HG02840 (cell line): ENCODE measurements at regions not wholly inside any gene's neighbourhood (a gene's known extent, or its start where the extent isn't known, plus 50 kb on each side); places are given as distances from the start of the nearest gene placed in this dataset.
"Not testable (repeated sequence)": the region's sequence is repeated elsewhere in the genome, so short reads cannot be mapped to it uniquely, and the experiment has no call there.

Experiments used
- ATAC-seq: cut with Tn5 transposase; IDR thresholded peaks from one replicate; pipeline ENCODE4 v1.9.1; 2021; ENCODE audit warnings: mild to moderate bottlenecking, moderate library complexity, moderate number of reproducible peaks; ENCODE audit not compliant: unreplicated experiment, low FRiP score

DNA sequence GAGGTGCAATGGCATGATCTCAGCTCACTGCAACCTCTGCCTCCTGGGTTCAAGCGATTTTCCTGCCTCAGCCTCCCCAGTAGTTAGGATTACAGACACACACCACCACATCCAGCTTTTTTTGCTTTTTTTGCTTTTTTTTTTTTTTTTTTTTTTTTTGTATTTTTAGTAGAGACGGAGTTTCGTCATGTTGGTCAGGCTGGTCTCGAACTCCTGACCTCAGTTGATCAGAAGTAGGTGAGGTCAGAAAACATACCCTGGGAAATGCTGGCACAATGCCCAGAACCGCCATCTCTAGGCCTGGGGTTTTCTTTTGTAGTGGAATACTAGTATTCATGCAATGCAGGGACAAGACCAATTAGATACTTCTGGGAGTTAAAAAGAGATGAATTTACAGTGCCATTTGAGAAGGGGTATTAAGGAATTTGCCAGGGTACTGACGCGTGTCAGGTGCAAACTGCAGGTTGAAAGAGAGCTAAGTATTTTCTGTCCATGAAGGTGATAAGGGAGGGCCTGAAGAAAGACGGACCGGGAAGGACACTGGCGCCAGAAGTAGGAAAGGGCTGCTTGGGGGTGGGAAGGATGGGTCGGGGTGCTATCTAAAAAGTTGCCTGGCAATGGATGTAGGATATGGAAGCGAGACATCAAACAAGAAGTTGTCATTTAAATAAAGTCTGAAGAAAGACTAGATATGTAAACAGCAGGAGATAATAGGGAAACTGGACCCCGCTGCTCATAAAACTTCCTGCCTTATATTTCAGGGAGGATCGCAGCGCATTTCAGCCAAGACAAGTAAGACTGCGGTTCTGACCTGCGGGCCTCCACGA, 95.8 kb downstream of the PPIAL4G start:
- ATAC-seq: not testable (repeated sequence)

DNA sequence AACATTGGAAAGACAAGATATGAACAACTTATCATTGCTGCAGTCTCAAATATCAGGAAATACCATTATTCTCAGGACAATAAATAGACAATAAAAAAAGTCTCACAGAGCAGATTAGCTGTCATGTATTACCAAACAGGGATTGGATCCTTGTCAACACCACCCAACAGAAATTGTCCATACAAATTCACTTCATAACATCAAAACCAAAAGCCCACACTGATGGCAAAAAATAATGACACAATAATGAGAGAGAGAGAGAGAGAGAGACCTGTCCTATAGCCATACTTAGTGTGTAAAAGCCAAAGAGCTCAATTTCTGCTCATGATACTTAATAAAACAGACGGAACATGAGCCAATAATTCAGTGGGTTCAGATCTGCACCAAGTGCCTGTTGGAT, 96.5 kb downstream of the PPIAL4G start:
- ATAC-seq: no peak

DNA sequence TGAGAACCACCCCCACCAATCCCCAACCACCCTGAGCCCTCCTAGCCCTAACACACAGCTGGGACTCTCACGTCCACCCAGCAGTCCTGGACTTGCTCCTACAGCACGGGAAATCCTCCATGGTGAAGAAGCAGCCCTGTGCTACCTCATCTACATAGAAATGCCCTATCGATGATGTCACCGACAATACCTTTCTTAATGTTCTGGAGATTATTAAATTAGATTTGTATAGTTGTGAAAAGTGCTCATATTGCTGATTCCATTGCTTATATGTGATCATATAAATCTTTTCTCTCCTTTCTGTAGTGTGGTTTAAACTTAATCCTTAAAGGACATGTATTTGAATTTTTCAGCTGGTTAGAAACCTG, 97.1 kb downstream of the PPIAL4G start:
- ATAC-seq: not testable (repeated sequence)

DNA sequence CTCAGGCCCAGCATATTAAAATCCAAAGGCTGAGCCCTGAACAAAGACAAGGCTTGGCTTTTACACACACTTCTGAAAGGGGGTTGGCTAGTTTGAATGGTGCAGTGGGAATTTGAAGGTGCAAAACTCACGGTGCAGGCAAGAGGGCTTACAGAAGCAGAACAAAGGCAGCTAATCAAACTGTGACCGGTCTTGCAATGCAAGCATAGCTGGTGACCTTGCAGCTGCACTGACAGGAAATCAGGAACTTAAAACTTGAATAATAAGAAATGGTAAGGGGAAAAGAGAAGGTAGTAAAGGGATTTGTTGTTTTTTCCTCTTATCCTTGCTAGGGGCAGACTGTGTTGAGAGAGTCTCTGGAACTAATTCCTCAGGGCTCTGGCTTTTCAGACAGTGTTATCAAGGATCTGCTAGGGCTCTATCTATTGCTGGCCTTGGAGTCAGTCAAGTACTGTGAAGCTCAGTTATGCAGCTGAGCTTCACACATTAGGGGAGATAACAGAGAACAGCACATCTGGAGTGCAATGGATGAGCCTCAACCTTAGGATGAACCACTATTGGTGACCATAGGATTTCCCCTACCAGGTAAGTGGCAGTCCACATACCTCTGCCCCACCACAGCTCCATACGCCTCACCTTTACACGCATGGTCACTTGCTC, 97.6 kb downstream of the PPIAL4G start:
- ATAC-seq: no peak

DNA sequence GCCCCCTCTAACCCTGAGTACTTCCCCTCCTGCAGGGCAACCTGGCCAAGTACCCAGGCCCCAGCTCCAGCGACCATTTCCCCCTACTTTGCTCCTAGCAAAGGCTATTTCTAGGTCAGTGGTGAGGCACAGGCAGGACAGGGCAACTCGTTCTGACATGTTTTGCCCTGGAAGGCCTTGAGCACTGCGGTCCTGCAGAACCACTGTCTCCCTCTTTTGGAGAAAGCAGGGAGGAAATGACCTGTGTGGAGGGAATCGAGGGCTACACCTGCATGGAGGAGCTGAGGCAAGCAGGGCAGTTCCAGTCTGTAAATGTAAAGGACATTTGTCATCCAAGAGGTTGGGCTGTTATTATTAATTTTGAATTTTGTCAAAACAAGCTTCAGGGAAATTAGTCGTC, 99.1 kb downstream of the PPIAL4G start:
- ATAC-seq: no peak

DNA sequence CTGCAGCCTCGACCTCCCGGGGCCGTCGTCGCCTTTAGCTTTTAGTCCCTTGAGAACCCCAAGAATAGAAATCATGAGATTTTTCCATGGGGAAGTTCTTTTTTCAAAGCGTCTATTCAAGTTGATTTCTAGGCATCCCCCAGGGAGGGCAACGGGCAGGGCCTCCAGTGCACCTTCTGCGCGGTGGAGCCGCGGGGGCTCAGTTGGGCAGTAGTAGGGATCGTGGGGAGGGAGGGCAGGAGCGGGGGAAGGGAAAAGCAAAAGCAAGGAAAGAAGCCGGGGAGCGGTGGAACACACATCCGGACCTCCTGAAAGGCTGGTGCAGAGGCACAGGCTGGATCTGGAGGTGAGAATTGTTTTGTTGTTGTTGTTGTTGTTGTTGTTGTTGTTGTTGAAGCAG, 103.4 kb downstream of the PPIAL4G start:
- ATAC-seq: no peak

DNA sequence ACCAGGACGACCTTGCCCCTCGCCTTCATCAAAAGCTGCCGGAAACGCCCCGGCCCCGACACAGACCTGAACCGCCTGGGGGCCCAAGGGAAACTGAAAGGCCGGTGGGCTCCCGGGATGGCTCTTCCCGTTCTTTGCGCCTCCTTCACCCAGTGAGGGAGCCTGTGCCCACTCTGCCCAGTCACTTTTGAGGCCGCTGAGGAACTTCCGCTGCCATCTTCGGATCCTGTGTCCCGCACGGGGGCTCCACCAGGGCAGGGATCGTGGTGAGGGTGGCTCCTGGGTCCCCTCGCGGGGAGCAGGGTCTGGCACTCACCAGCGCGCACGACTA, 104.0 kb downstream of the PPIAL4G start:
- no peak for ATAC-seq

DNA sequence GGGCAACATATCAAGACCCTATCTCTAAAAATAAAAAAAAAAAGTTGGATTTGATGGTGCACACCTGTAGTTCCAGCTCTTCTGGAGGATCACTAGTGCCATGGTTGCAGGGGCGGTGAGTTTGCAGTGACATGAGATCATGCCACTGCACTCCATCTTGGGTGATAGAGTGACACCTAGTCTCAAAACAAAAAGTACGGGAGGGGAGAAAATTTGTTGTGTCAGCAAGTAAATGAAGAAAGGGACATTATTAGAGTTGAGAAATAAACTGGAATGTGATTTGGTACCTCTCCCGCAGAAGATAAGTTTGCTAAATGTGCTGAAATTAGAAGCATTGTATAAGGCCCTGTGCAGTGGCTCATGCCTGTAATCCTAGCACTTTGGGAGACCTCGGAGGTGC, 105.1 kb downstream of the PPIAL4G start:
- ATAC-seq: not testable (repeated sequence)

DNA sequence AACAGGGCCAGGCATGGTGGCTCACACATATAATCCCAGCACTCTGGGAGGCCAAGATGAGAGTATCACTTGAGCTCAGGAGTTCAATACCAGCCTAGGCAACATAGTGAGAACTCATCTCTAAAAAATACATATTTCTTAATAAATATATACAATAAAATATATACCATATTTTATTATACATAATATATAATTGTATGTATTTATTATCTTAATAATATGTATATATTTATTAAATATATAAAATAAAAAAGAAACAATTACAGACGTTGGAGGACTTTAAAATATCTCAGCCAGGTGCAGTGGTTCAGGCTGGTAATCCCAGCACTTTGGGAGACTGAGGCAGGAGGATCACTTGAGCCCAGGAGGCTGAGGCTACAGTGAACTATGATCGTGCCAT, 106.1 kb downstream of the PPIAL4G start:
- not testable (repeated sequence) for ATAC-seq

DNA sequence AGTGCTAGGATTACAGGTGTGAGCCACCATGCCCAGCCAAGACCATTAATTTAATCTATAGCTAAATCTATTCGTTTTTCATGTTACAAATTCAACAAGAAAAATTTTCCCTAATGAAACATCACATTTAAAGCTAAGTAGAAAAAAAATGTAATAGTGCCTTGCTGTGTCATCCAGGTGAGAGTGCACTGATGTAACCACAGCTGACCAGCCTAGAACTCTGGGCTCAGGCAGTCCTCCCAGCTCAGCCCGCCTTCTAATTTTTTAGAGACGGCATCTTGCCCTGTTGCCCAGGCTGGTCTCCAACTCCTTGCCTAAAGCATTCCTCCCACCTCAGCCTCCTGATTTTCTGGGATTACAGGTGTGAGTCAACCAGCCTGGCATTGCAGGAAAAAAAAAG, 109.0 kb downstream of the PPIAL4G start:
- no peak for ATAC-seq

DNA sequence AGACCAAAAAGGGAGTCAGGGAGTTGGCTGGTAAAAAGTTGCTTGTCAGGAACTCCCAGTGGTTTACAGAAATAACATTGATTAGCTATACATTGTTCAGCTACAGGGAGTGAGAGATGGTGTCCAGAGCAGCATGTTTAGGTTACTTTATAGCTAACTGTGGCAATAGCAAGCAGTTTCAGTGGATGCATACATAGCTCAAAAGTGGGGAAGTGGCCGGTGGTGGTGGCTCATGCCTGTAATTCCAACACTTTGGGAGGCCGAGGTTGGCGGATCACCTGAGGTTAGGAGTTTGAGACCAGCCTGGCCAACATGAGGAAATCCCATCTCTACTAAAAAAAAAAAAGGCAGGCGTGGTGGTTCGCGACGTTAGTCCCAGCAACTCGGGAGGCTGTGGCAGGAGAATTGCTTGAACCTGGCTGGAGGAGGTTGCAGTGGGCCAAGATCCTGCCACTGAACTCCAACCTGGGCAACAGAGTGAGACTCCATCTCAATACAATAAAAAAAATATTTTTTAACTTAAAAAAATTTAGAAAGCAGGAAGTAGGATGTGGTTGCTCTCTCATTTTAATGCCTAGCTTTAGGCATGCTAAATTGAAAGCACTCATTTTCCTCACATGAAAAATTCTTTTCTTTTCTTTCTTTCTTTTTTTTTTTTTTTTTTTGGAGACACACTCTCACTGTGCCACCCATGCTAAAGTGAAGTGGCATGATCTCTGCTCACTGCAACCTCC, 109.7 kb downstream of the PPIAL4G start:
- ATAC-seq: no peak

DNA sequence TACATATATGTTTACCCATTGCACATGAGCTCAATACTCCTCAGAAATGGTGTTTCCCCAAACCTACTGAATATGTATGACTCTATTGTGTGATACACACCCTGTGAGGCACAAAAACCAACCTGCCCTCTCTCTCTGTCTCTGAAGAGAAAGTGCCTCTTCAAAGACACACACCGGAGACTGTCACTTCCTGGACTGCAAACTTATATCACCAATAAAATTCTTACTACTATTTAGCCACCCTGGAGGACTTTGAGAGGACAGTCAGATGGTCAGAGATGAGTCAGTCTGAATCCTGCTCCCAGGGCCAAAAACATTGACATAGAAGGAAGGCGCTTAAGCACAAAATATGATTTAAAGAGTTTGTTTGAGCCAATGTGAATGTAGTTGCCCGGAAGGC, 110.4 kb downstream of the PPIAL4G start:
- no peak for ATAC-seq

DNA sequence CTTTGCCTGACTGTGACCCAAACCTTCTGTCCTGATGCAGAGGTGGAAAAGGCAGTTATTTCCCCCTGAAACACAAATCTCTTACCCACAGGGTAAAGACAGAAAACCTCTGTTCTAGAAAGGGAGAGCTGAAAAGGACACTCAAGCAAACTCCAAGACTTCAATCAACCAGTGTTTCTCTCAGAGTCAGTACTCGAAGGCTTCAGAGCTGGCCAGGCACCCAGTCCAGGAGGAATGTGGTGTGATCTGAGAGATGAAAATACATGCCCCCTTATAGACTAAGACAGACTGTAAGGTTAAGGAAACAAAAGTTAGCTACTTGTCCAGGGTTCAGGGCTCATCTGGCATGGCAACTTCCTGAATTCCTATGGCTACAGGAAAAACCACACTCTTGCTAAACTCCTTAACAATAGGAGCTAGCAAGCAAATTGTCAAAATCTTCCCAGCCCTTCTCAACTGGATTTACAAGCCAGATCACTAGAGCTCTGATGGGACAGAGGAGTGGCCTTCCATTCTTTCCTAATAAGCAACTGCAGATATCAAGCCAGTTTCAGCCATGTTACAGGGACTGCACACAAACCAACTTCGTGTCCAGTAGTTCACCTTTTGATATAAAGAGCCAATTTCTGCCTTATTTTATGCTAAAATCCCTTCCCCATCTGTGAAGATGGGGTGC, 110.9 kb downstream of the PPIAL4G start:
- not testable (repeated sequence) for ATAC-seq

DNA sequence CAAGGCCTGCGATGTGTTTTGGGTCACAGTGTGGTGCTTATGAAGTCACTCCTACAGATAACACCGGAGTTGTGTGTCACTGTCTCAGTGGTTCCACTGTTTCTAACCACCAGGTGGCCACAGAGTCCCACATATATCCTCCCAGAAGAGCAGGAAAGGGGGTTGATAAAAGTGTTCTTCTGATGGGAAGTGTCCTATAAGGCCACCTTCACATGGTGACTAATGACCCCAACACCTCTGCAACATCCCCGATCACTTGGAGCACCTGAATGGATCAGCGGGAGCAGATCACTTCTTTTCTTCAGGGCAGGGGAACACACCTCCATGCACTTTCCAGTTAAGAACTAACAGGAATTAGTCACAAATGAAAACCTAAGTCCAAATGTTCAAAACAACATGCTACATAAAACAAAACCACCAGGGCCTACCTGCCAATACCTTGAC, 111.5 kb downstream of the PPIAL4G start:
- not testable (repeated sequence) for ATAC-seq

DNA sequence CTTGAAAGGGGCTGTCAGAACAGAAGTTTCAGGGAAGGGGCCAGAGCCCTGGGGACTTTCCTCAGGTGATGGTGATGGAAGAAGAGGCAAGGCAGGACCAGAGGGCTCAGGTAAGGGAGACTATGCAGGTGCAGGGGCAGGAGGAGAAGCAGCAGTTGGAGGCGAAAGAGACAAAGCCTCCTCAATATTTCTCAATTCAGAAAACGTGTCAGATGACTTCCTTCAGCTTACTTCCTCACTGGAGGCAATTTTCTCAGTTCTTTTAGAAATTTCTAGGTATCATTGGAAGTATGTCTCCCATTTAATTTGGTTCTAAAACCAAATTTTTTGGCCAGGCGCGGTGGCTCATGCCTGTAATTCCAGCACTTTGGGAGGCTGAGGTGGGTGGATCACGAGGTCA, 112.4 kb downstream of the PPIAL4G start:
- not testable (repeated sequence) for ATAC-seq

DNA sequence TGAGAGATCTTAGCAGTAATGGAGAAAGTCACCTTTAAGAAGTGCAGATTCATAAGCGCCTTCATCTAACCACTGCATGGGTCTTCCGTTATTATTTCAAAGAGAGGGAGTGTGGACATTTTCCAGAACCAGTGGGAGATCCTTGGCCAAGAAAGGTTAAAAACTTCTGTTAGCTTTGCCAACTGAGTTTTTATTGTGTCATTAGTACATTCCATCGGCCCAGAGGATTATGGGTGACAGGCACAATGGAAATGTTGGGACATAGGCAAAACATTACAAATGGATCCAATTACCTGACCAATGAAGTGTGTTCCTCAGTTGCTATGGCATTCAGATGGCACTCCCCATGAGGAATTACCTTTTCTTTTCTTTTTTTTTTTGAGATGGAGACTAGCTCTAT, 115.5 kb downstream of the PPIAL4G start:
- no peak for ATAC-seq

DNA sequence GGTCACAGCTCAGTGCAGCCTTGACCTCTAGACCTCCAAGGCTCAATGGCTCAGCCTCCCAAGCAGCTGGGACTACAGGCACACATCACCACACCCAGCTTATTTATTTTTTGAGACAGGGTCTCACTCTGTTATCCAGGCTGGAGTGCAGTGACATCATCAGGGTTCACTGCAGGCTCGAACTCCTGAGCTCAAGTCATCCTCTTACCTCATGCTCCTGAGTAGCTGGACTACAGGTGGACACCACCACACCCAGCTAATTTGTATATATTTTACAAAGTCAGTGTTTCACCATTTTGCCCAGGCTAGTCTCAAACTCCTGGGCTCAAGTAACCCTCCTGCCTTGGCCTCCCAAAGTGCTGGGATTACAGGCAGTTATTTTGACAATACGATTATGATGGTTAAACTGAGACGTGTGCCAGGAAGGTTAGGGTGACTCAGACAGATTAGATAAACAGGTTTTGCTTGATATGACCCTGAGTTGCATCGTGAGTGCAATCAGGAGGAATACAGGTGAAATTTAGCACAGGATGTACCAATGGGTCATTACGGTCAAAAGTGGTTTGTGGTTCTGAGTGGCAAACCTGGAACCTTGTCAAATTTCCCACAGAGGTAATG, 116.9 kb downstream of the PPIAL4G start:
- ATAC-seq: not testable (repeated sequence)

DNA sequence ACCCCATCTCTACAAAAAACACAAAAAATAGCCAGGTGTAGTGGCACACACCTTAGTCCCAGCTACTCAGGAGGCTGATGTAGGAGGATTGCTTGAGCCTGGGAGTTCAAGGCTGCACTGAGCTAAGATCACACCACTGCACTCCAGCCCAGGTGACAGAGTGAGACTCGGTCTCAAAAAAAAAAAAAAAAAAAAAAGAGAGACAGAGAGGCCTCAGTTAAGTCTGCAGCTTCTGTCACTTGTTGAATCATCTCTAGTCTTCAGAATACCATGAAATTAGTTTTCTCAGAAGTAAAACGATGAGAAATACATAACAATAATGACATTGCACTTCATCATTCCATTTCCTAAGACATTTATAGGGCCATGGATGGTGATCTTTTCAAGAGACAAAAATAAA, 118.0 kb downstream of the PPIAL4G start:
- ATAC-seq: not testable (repeated sequence)

DNA sequence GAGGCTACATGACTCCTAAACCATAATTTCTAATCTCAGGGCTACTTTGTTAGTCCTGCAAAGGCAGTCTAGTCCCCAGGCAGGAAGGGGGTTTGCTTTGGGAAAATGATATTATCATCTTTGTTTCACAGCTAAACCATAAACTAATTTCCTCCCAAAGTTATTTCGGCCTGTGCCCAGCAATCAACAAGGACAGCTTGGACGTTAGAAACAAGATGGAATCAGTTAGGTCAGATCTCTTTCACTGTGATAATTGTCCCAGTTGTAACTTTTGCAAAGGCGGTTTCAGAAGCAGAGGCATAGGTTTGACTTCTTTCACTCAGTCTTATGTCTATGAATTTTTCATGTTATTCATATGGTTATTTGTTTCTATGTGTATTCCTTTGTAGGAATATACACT, 119.1 kb downstream of the PPIAL4G start:
- not testable (repeated sequence) for ATAC-seq

DNA sequence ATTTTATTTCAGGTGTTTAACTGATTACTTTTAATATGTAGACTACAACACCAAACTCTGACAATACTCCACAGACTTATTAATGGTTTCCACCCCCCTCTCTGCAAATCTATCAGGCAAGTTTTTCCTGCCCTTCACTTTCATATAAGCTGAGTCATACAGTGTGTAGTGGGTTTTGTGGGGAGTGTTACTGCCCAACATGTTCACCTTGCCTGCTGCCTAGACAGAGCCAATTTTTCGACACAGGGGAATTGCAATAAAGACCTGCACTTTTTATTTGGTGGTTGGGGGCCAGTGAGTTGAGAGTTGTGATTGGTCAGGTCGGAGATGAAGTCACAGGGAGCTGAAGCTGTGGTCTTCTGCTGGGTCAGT, 119.7 kb downstream of the PPIAL4G start:
- ATAC-seq: no peak
